ENCODE measurements at regions not wholly inside any gene's neighbourhood (a gene's known extent, or its start where the extent isn't known, plus 50 kb on each side); places are given as distances from the start of the nearest gene placed in this dataset.

- TF ChIP-seq CTCF (conservative IDR thresholded peaks at IDR 0.05; ENCODE audit: low read depth, low read length) (no peak), POLR2A (IDR thresholded peaks at IDR 0.05; ENCODE audit: low read depth, low read length) (no peak), MAZ (IDR thresholded peaks at IDR 0.05; ENCODE audit: borderline replicate concordance, low read depth, low read length) (no peak), MXI1 (IDR thresholded peaks at IDR 0.05; ENCODE audit: borderline replicate concordance, low read depth, low read length) (no peak)
- TF ChIP-seq, protein P1, sequence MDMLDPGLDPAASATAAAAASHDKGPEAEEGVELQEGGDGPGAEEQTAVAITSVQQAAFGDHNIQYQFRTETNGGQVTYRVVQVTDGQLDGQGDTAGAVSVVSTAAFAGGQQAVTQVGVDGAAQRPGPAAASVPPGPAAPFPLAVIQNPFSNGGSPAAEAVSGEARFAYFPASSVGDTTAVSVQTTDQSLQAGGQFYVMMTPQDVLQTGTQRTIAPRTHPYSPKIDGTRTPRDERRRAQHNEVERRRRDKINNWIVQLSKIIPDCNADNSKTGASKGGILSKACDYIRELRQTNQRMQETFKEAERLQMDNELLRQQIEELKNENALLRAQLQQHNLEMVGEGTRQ (IDR thresholded peaks at IDR 0.05; ENCODE audit: low read depth, low read length), result no peak
These were observed 383.2 kb upstream of the CCL2 start for GRCh38 chr17:33871720-33872540.

Data from IMR-90 (cell line).